HG03432 (cell line): ENCODE measurements at regions not wholly inside any gene's neighbourhood (a gene's known extent, or its start where the extent isn't known, plus 50 kb on each side); places are given as distances from the start of the nearest gene placed in this dataset.
"Not testable (repeated sequence)": the region's sequence is repeated elsewhere in the genome, so short reads cannot be mapped to it uniquely, and the experiment has no call there.

Experiments
- ATAC-seq: cut with Tn5 transposase; IDR thresholded peaks from one replicate; pipeline ENCODE4 v1.9.1; 2021; ENCODE audit warnings: mild to moderate bottlenecking, moderate library complexity; ENCODE audit not compliant: unreplicated experiment

GRCh38 chr7:110400411-110400810, 690.5 kb upstream of the LRRN3 start:
- no peak for ATAC-seq

GRCh38 chr7:110407242-110407641, 683.7 kb upstream of the LRRN3 start:
- no peak for ATAC-seq

GRCh38 chr7:110407706-110408105, 683.2 kb upstream of the LRRN3 start:
- ATAC-seq = no peak

- ATAC-seq = no peak
Measured at GRCh38 chr7:110412614-110413013, 678.3 kb upstream of the LRRN3 start.

- ATAC-seq = no peak
Measured at GRCh38 chr7:110413038-110413437, 677.9 kb upstream of the LRRN3 start.

GRCh38 chr7:110417611-110418010, 673.3 kb upstream of the LRRN3 start:
- no peak for ATAC-seq

- ATAC-seq = no peak
Measured at GRCh38 chr7:110418659-110419280, 672.2 kb upstream of the LRRN3 start.

- ATAC-seq = no peak
Measured at GRCh38 chr7:110420788-110421187, 670.1 kb upstream of the LRRN3 start.

GRCh38 chr7:110421490-110422241, 669.3 kb upstream of the LRRN3 start:
- no peak for ATAC-seq

- ATAC-seq = no peak
Measured at GRCh38 chr7:110432061-110432553, 658.8 kb upstream of the LRRN3 start.

GRCh38 chr7:110438926-110439325, 652.0 kb upstream of the LRRN3 start:
- not testable (repeated sequence) for ATAC-seq

GRCh38 chr7:110442381-110442837, 648.5 kb upstream of the LRRN3 start:
- ATAC-seq = peak; percentile 89

GRCh38 chr7:110446658-110447057, 644.3 kb upstream of the LRRN3 start:
- ATAC-seq = no peak

GRCh38 chr7:110448918-110449317, 642.0 kb upstream of the LRRN3 start:
- peak; percentile 75 for ATAC-seq

- no peak for ATAC-seq
Measured at GRCh38 chr7:110454713-110455112, 636.2 kb upstream of the LRRN3 start.

- ATAC-seq = no peak
Measured at GRCh38 chr7:110461621-110462020, 629.3 kb upstream of the LRRN3 start.

GRCh38 chr7:110470420-110470819, 620.5 kb upstream of the LRRN3 start:
- ATAC-seq = no peak

GRCh38 chr7:110472419-110472818, 618.5 kb upstream of the LRRN3 start:
- not testable (repeated sequence) for ATAC-seq

- ATAC-seq = no peak
Measured at GRCh38 chr7:110480964-110481363, 610.0 kb upstream of the LRRN3 start.

- ATAC-seq = no peak
Measured at GRCh38 chr7:110483553-110483952, 607.4 kb upstream of the LRRN3 start.

GRCh38 chr7:110484356-110484755, 606.6 kb upstream of the LRRN3 start:
- no peak for ATAC-seq

GRCh38 chr7:110486549-110486948, 604.4 kb upstream of the LRRN3 start:
- no peak for ATAC-seq
